ENCODE measurements at regions not wholly inside any gene's neighbourhood (a gene's known extent, or its start where the extent isn't known, plus 50 kb on each side); places are given as distances from the start of the nearest gene placed in this dataset.
"Not testable (repeated sequence)": the region's sequence is repeated elsewhere in the genome, so short reads cannot be mapped to it uniquely, and the experiment has no call there.

DNA sequence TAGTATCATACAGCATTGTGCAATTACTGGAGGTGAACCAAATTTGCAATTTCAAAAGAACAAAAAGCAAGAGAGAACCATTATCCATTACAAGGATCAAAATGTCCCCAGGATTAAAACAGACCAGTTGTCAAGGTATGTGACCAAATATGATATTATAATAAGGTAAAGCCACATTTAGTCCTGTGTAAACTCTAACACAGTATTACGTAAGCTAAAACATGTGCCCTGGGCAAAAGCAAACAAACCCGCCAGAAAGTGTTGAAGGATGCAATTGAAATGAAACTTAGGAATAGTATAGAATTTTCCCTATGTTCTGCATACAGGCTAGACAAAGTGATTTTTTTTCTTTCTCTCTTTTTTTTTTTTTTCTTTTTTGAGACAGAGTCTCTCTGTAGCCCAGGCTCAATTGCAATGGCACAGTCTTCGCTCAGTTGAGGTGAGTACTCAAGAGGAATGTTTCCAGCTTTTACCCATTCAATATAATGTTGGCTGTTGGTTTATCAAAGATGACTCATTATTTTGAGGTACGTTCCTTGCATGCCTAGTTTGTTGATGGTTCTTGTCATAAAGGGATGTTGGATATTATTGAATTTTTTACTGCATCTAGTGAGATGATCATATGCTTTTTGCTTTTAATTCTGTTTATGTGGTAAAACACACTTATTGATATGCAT, 137.1 kb upstream of the FOXG1 start:
- ATAC-seq (no peak), DNase-seq (ENCODE audit: low spot score) (no peak)

DNA sequence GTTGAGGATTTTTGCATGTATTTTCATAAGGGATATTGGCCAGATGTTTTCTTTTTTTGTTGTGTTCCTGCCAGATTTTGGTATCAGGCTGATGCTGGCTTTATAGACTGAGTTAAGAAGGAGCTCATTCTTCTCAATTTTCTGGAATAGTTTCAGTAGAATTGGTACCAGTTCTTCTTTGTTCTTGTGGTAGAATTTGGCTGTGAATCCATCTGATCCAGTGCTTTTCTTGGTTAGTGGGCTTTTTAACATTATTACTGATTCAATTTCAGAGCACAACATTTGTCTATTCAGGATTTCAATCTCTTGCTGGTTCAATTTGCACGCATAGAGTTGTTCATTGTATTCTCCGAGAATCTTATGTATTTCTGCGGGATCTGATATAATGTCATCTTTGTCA, 136.5 kb upstream of the FOXG1 start:
- DNase-seq (ENCODE audit: low spot score) (no peak), ATAC-seq (no peak)

DNA sequence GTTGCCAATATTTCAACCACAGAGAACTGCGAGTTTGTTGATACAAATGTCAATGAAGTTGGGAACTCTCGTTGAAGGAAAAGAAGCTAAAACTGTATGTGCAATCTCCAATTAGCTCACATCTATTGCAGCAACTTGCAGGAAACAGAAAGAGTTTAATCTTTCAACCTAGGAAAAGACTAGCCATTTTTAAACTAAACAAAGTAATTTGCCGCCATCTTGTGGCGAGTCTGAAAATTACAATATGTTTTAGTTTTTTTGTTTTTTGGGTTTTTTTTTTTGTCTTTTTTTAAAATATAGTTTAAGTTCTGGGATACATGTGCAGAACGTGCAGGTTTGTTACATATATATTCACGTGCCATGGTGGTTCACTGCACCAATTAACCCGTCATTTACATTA, 131.2 kb upstream of the FOXG1 start:
- no peak for DNase-seq (ENCODE audit: low spot score)
- ATAC-seq, result peak; percentile 63

DNA sequence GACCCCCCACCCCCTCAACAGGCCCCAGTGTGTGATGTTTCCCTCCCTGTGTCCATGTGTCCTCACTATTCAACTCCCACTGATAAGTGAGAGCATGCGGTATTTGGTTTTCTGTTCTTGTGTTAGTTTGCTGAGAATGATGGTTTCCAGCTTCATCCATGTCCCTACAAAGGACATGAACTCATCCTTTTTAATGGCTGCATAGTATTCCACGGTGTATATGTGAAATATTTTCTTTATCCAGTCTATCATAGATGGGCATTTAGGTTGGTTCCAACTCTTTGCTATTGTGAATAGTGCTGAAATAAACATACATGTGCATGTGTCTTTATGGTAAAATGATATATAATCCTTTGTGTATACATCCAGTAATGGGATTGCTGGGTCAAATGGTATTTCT, 130.8 kb upstream of the FOXG1 start:
- ATAC-seq; DNase-seq (ENCODE audit: low spot score): not testable (repeated sequence)

DNA sequence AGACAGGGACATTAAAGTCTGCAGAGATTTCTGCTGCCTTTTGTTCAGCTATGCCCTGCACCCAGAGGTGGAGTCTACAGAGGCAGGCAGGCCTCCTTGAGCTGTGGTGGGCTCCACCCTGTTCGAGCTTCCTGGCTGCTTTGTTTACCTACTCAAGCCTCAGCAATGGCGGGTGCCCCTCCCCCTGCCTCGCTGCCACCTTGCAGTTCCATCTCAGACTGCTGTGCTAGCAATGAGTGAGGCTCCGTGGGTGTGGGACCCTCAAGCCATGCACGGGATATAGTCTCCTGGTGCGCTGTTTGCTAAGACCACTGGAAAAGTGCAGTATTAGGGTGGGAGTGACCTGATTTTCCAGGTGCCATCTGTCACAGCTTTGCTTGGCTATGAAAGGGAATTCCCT, 125.4 kb upstream of the FOXG1 start:
- DNase-seq (ENCODE audit: low spot score); ATAC-seq: not testable (repeated sequence)

DNA sequence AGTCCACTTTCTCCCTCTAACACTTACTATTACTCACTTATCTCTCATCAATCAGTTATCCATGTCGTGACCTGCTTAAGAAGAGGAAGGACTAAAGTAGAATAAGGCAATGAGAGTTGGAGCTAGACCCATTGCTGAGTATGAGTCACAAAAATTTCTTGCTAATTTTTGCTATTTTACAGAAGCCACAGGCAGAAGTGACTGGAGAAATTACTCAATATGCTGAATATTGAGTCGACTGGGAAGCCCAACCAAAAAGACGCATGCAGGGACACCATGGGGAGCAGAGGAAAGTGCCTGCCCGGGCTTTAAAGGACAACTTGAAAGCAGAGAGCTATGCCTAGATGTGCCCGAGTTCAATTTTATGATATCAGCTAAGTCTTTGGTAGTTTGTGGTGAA, 115.4 kb upstream of the FOXG1 start:
- no peak for ATAC-seq

DNA sequence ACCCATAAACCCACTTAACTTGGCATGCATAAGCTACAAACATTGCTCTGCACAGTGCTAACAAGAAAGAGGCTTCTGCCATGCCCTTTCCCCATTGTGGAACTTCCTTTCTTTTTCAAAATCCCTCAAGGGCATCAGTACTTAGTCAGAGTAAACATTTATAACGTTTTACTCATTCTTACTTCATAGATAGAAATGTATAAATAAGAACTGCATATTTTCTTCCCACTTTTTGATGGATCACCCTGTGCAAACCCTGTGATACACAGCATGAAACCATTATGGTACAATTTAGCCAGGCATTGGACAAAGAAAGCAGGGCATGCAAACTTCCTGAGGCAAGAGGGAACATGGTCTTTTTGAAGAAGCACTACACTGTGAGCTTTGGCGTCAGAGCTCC, 113.8 kb upstream of the FOXG1 start:
- DNase-seq (ENCODE audit: low spot score), result no peak
- ATAC-seq, result no peak

More for the DNA sequence above, 115.4 kb upstream of the FOXG1 start:
- DNase-seq (ENCODE audit: low spot score), result no peak

DNA sequence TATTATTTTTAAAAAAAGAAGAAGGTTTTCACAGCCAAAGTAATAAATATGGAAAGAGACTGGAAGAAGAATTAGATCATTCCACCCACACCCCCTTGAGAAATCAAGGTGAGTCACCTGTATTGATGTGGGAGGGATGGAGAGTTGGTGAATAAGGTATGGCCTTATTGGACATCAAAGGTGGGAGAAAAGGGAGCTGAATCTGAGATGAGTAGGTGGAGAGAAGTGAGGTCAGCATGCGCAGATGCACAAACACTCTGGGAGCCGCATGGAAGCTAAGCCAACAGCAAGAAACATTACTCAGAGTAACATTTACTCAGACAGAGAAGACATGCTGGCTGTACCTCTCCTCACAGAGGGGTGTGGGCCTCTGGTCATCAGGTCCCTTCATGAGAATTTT, 113.1 kb upstream of the FOXG1 start:
- ATAC-seq (no peak), DNase-seq (ENCODE audit: low spot score) (no peak)

DNA sequence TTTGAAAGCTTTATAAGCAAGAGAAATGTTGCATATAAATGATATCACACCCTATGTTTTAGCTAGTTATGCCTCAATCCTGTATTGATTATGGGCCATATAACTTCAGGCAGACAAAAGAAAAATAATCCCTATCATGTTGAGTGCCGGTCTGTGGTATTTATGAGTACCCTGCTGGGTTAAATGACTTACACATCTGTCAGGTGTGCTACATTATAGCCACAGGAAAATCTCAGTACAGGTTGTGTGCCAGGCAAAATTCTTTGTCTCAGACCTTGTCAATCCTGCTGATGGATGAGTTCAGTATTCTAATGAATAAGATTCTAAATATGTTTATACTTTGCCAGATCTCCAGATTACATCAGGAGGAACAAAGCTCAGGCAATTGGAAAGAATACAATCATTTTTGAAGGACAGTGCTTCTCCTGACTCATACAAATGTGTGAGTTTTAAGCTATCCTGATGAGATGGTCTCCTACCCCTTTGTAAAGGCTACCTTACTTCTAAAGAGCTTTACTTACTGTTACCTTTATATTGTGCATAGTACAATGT, 109.8 kb upstream of the FOXG1 start:
- DNase-seq (ENCODE audit: low spot score), result no peak
- no peak for ATAC-seq

DNA sequence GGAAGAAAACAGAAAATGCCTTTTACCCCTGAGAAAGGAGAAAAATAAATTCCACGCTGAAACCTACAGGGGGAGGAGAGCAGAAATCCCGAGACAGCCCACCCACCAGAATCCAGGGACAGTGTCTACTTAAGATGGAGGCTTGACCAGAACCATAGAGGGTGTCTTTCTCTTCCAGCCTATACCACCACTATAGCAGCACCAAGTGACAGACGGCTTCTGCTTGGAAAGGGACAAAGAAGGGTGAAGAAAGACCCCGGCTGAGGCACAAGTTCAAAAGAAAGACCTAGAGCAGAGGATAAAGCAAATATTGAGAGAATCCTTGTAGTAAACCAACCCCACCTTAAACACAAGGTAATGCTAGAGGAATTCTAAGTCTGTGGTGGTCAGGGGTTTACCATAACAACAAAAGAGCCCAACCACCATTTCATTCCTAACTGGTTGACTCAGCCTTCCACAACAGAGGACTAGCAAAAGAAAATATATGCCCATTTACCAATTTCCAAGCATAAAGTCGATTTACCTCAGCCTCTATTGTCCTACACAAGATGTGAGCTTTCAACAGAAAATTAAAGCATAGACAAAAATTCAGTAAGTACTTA, 105.3 kb upstream of the FOXG1 start:
- no peak for ATAC-seq
- no peak for DNase-seq (ENCODE audit: low spot score)

DNA sequence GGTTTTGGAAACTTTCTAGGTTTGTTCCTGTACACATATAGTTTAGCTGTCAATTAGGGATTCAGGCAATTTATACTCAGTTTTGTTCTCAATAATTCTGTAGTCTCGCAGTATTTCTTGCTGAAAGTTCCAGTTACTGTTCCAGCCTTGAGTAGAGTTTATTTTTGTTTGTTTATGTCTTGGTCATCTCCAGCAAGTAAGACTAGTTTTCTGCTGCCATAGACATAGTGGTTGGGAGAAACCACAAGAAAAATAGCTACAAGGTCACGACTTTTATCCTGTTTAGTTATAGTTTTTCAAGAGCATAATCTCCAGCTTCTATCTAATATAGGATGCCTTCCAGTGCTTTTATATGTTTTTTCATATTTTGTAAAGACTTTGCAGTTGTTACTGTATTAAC, 99.6 kb upstream of the FOXG1 start:
- DNase-seq (ENCODE audit: low spot score) (no peak), ATAC-seq (no peak)

DNA sequence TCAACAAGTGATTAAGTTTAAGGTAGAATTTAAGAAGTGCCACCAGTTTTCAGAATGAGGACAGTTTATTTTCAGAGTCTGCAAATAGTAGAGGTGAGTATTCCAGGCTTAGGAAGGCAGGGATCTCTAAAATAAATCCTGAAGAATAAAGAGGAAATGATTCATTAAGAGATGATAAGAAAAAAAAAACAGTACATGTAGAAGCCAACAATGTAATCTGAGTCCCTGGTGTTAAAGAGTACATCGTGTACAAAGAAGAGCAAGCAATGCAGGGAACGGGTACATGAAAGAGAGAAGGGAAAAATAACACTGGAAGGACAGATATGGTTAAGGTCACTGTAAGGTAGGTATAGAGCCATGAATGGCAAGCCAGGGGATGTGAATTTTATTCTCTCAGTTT, 95.2 kb upstream of the FOXG1 start:
- ATAC-seq (no peak), DNase-seq (ENCODE audit: low spot score) (no peak)

DNA sequence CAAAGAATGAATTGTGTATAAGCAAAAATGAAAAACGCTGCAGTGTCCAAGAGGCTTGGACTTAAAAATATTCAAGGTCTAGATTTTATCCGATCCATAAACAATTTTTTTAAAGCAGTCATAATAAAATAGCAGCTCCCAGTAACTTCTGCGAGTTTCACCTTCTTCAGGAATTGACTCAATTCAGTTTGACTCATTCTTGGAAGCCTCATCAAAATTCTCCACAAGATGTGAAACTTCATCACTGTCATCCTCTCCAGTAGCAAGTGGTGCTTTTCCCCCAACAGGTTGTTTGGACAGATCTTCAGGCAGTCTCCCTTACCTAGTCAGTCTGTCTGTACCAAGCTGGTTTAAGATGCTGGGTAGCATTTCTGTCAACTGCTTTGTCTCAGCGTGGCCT, 93.5 kb upstream of the FOXG1 start:
- ATAC-seq, result no peak
- DNase-seq (ENCODE audit: low spot score), result no peak

DNA sequence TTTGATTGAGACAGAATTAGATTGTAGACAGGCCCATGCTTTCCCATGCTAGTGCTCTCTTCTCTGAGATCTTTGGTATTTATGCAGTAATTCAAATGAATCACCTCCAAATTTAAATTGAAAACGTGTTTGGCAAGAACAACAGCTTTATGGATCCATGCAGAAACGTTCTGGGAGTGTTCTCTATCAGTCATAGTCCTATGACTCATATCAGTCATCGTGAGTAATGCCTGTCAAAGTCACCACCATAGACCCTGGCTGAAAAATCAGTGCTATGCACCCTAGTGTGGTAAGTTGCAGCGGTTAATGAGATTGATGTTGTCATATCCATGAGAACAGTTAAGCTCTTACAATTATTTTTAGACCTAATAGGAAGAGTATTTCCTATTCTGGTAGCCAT, 90.1 kb upstream of the FOXG1 start:
- DNase-seq (ENCODE audit: low spot score) (no peak), ATAC-seq (no peak)

DNA sequence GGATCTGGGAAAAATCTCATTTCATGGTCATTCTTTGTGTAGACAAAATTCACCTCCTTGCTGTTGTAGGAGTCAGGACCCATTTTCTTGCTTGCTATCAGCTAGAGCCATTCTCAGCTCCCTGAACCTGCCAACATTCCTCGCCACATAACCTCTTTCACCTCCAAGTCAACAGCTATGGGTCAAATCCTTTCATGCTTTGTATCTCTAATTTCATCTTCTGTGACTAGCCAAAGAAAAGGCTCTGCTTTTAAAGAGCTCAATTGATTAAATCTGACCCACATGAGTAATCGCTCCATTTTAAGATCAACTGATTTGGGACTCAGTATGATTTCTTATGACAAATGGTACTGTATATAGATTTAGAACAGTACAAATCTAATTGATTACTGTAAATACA, 89.2 kb upstream of the FOXG1 start:
- ATAC-seq (no peak), DNase-seq (ENCODE audit: low spot score) (no peak)

DNA sequence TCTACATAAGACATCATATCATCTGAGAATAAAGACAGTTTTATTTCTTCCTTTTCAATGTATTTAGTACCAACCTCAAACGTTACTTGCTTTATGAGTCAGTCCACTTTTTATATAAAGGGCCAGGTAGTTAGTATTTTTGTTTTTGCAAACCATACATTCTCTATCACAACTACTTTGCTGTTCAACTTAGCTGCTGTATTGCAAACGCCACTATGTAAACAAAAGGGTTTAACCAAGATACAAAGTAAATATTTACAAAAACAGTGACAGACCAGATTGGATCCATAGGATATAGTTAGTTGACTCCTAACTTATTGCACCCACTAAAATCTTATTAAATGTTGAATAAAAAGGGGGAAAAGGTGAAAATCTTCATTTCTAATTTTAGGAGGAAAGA, 87.7 kb upstream of the FOXG1 start:
- DNase-seq (ENCODE audit: low spot score), result no peak
- ATAC-seq, result no peak

DNA sequence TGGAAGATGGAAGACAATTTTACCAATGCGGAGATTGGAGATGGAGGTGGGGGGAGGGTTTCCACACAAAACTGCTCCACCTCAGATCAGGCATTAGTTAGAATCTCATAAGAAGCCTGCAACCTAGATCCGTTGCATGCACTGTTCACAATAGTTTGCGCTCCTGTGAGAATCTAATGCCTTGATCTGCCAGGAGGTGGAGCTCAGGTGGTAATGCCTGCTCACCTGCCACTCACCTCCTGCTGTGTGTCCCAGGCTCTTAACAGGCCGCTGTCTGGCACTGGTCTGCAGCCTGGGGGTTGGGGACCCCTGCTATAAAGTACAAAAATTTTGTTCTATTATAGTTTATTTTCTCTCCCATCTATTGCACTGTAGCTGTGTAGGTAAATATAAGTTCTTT, 84.9 kb upstream of the FOXG1 start:
- no peak for ATAC-seq

DNA sequence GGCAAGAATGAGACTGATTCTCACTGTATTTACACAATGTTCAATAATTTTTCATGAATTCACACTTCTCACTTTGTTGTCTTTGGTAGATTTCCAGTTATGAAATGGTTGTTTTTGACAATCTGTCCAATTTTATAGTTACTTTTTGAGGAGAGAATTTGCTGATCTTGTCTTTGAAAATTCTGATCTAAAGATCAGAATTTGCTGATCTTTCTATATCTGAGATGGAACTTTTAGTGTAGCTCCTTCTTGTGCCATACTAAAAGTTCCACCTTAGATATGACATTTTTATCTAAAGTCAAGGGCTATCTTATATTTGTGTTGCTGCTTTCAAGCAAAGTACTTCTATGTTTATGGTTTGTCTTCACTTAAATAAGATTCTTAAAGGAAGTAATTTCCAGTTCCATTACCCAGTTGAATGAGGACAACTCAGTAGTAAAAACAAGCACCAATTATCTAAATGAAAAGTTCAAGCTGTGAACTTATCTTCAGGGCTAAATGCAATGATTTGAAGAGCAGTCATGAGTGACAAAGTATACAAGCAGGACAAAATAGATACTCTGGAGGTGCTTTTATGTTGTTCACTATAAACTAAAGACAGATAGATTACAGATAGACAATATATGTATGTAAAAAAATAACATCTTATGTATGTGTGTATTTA, 76.4 kb upstream of the FOXG1 start:
- no peak for DNase-seq (ENCODE audit: low spot score)
- ATAC-seq, result no peak

More for the DNA sequence above, 84.9 kb upstream of the FOXG1 start:
- DNase-seq (ENCODE audit: low spot score), result no peak

DNA sequence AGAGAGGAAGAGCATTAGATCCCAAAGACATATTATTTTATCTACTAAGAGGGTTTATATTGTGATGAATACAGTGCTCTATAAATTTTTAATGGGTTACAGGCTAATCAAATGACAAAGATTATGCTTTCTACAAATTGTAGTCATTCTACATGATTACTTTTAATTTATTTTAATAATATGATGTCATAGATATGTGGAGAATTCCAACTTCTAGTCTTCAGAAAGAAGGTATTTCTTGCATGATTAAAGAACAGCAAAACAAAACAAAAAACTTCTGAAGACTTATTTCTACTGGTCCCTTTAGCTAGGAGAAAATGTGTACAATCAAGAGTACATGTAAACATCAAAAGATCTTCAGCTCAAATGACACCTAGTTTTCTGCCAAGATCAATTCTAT, 71.5 kb upstream of the FOXG1 start:
- DNase-seq (ENCODE audit: low spot score), result no peak
- no peak for ATAC-seq

DNA sequence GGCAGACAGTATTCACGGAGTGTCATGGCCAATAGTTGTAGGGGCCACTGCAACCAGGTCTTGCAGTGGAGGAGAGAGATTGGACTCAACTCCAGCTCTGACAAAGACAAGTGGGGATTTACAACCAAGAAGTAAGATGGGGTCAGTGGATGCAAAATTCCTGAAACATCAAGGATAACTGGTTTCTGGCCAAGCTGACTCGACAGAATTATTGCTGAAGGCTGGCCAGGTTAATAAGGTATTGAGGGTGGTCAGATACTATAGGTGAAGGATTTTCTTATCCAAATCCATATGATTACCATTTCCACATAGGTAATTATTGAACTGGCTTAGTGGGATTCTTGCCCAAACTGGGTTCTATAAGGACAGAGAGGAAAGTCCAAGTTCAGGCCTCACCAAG, 64.9 kb upstream of the FOXG1 start:
- DNase-seq (ENCODE audit: low spot score) (no peak), ATAC-seq (no peak)

DNA sequence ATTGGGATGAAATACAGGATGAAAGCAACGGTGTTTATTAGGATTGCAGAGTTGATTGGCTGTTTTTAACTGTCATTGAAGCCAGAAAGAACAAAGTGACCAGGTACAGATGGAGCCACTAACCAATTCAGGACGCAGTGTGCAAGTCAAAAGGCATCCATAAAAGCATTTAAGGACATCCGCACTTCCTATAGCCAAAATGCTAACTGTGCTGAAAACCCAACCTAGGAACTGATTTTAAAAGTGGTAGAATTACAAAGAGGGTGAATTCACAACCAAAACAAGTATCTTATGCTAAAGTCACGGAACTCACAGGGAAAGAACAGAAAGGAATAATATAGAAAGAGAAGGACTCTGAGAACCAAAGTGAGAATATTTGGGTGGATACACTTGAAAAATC, 63.1 kb upstream of the FOXG1 start:
- ATAC-seq, result no peak

DNA sequence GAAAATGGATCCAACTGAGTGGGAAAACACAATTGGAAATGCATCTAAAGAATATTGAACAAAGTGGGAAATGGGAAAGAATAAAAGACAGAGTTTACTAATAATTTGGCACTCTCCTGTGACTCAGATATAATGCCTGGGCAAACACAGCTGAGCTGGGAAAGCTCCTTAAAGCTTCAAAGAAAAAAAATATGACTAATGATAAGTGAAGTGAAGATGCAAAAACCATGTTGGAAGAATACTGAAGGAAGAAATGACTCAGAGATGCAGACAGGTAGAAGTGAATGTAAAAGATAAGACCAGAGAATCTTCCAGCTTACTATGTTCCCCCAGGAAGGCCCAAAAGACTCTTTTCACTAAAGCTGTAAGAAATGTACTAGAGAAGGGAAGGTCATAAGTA, 62.4 kb upstream of the FOXG1 start:
- DNase-seq (ENCODE audit: low spot score) (no peak), ATAC-seq (no peak)

More for the DNA sequence above, 63.1 kb upstream of the FOXG1 start:
- DNase-seq (ENCODE audit: low spot score), result no peak

All from left lobe of liver (tissue), 2 donors.